CD4-positive, alpha-beta T cell (primary cell): ENCODE measurements at regions not wholly inside any gene's neighbourhood (a gene's known extent, or its start where the extent isn't known, plus 50 kb on each side); places are given as distances from the start of the nearest gene placed in this dataset.

ENCODE experiments used
- ATAC-seq: fragments of 200-7000 bp; cut with Tn5 transposase; one replicate; pipeline ENCODE4 v1.10.0; 2022; ENCODE audit warnings: mild to moderate bottlenecking; ENCODE audit not compliant: poor library complexity
- CTCF ChIA-PET: fragments of 350-600 bp; sonication (Branson Sonifier 250); formaldehyde crosslinking; loops from one replicate; lab custom pipeline; 2021; ENCODE audit warnings: antibody characterized with exemption, inconsistent platforms; lab: Charles Lee
- POLR2A ChIA-PET: fragments of 350-600 bp; sonication (Branson Sonifier 250); formaldehyde crosslinking; loops from one replicate; lab custom pipeline; 2021; ENCODE audit warnings: antibody characterized with exemption, inconsistent platforms; lab: Charles Lee
- DNase-seq, 14 experiments: peaks; one replicate each; pipeline ENCODE4 v3.0.0-alpha.2; 2013 to 2020; ENCODE audit warnings: mixed read lengths in 2 of 14
- H3K27ac ChIP-seq, 2 donors: one replicate each; pipeline versions ENCODE4 v1.5.1 to v1.7.0; 2013; ENCODE audit warnings: low read length in 2 of 2, low read depth in 1 of 2, mild to moderate bottlenecking in 1 of 2
- H3K27me3 ChIP-seq, 2 experiments: 1 replicate in 1 of 2; 2 replicates in 1 of 2; pipeline versions ENCODE4 v1.6.1 to v1.7.0; 2013; ENCODE audit warnings: low read length in 2 of 2, control low read depth in 1 of 2, mild to moderate bottlenecking in 1 of 2, moderate library complexity in 1 of 2; ENCODE audit not compliant: insufficient read depth in 2 of 2, control insufficient read depth in 1 of 2
- H3K36me3 ChIP-seq: one replicate; pipeline ENCODE4 v1.6.1; 2013; ENCODE audit warnings: low read length, control low read depth; ENCODE audit not compliant: insufficient read depth
- H3K4me1 ChIP-seq: one replicate; pipeline ENCODE4 v1.6.1; 2013; ENCODE audit warnings: low read length, control low read depth; ENCODE audit not compliant: insufficient read depth
- H3K4me3 ChIP-seq: one replicate; pipeline ENCODE4 v1.5.1; 2013; ENCODE audit warnings: mild to moderate bottlenecking, low read length, moderate library complexity
- H3K9me3 ChIP-seq, 2 experiments: 1 replicate in 1 of 2; 2 replicates in 1 of 2; pipeline versions ENCODE4 v1.6.1 to v1.7.0; 2013; ENCODE audit warnings: low read length in 2 of 2, mild to moderate bottlenecking in 2 of 2, control low read depth in 1 of 2, moderate library complexity in 1 of 2; ENCODE audit not compliant: control insufficient read depth in 1 of 2, insufficient read depth in 1 of 2
- H3K27ac Mint-ChIP-seq: one replicate; pipeline ENCODE4 v1.8.0; 2020; ENCODE audit warnings: mixed read lengths
- H3K27me3 Mint-ChIP-seq: one replicate; pipeline ENCODE4 v1.8.0; 2021; ENCODE audit warnings: mixed read lengths
- H3K36me3 Mint-ChIP-seq: one replicate; pipeline ENCODE4 v1.8.0; 2021; ENCODE audit warnings: low read depth, mixed read lengths
- H3K4me1 Mint-ChIP-seq: one replicate; pipeline ENCODE4 v1.8.0; 2021; ENCODE audit warnings: low read depth, mixed read lengths
- H3K4me3 Mint-ChIP-seq: one replicate; pipeline ENCODE4 v1.8.0; 2020; ENCODE audit warnings: mild to moderate bottlenecking, mixed read lengths
- H3K9me3 Mint-ChIP-seq: one replicate; pipeline ENCODE4 v1.8.0; 2020; ENCODE audit warnings: mixed read lengths
- CTCF ChIP-seq: fragments of 200-600 bp; IDR thresholded peaks from one replicate; pipeline ENCODE4 v1.8.0; 2022; ENCODE audit warnings: antibody characterized with exemption, mild to moderate bottlenecking
- intact Hi-C, 2 experiments: fragments of 100-400 bp; cut with DNase I in 1 of 2; cut with micrococcal nuclease in 1 of 2; formaldehyde crosslinking; loops; one replicate each; pipeline versions ENCODE4 v1.15.1 to v1.9.0; 2023 to 2025; cut with DNase I, micrococcal nuclease

- Mint-ChIP-seq H3K27me3 (peaks cover 97% of the 10 kb centered on the region), H3K4me1 (peaks cover 38% of the 10 kb centered on the region), H3K4me3 (no peak overlapping the region), H3K9me3 (no peaks in the 10 kb centered on the region), H3K27ac (no peak overlapping the region), H3K36me3 (no peaks in the 10 kb centered on the region)
- Histone ChIP-seq H3K9me3 (peaks cover 0 to 47% of the 10 kb centered on the region in 2 experiments), H3K27me3 (peaks cover 95 to 97% of the 10 kb centered on the region in 2 experiments), H3K4me1 (peaks cover 51% of the 10 kb centered on the region), H3K27ac (no peak overlapping the region), H3K4me3 (no peak overlapping the region), H3K36me3 (no peaks in the 10 kb centered on the region)
- intact Hi-C loops: no loop called here
- ATAC-seq (no peak), DNase-seq (no peak)
- no peak for TF ChIP-seq CTCF
- CTCF ChIA-PET: no interaction called here
- POLR2A ChIA-PET: no interaction called here
Measured at GRCh38 chr15:89412905-89413411, 78.3 kb upstream of the POLG start.

GRCh38 chr15:89410039-89410435 lies 75.4 kb upstream of the POLG start:
- no peak for DNase-seq
- no peaks in the 10 kb centered on the region for H3K36me3 ChIP-seq
- H3K9me3 ChIP-seq: peaks cover 0 to 45% of the 10 kb centered on the region in 2 experiments
- peaks cover 100% of the 10 kb centered on the region for H3K27me3 Mint-ChIP-seq
- no peak overlapping the region for H3K4me3 ChIP-seq
- H3K27ac ChIP-seq: no peak overlapping the region
- POLR2A ChIA-PET: no interaction called here
- H3K4me1 Mint-ChIP-seq: peaks cover 48% of the 10 kb centered on the region
- intact Hi-C loops: no loop called here
- CTCF ChIA-PET: interaction anchor here (3.4 kb wide), 1 partner anchor 51 kb away, joined by 13 read pairs; no protein-coding TSS in a partner anchor
- TF ChIP-seq CTCF: no peak
- no peaks in the 10 kb centered on the region for H3K9me3 Mint-ChIP-seq
- H3K27me3 ChIP-seq: peaks cover 95 to 99% of the 10 kb centered on the region in 2 experiments
- no peak overlapping the region for H3K4me3 Mint-ChIP-seq
- H3K36me3 Mint-ChIP-seq: no peaks in the 10 kb centered on the region
- H3K27ac Mint-ChIP-seq: no peak overlapping the region
- peaks cover 60% of the 10 kb centered on the region for H3K4me1 ChIP-seq
- no peak for ATAC-seq

GRCh38 chr15:89409184-89410038 lies 74.8 kb upstream of the POLG start:
- Mint-ChIP-seq H3K4me1 (peaks cover 48% of the 10 kb centered on the region), H3K9me3 (no peaks in the 10 kb centered on the region), H3K4me3 (peak overlapping the region; percentile 83), H3K27ac (no peak overlapping the region), H3K36me3 (no peaks in the 10 kb centered on the region), H3K27me3 (peaks cover 100% of the 10 kb centered on the region)
- peaks cover 97 to 99% of the 10 kb centered on the region in 2 experiments for H3K27me3 ChIP-seq
- H3K36me3 ChIP-seq: no peaks in the 10 kb centered on the region
- POLR2A ChIA-PET: no interaction called here
- H3K4me1 ChIP-seq: peaks cover 60% of the 10 kb centered on the region
- no peak overlapping the region for H3K27ac ChIP-seq
- intact Hi-C loops: no loop called here
- no peak for TF ChIP-seq CTCF
- H3K9me3 ChIP-seq: peaks cover 0 to 45% of the 10 kb centered on the region in 2 experiments
- ATAC-seq (no peak), DNase-seq (no peak)
- CTCF ChIA-PET: interaction anchor here (3.4 kb wide), 1 partner anchor 51 kb away, joined by 13 read pairs; no protein-coding TSS in a partner anchor
- H3K4me3 ChIP-seq: peak overlapping the region; percentile 48
